ENCODE measurements at regions not wholly inside any gene's neighbourhood (a gene's known extent, or its start where the extent isn't known, plus 50 kb on each side); places are given as distances from the start of the nearest gene placed in this dataset.

GRCh38 chr22:22386602-22387385, 121.7 kb downstream of the ZNF280B start:
- TF ChIP-seq POLR2A (IDR thresholded peaks at IDR 0.05) (no peak), CTCF (IDR thresholded peaks at IDR 0.05) (no peak)

Data from body of pancreas (tissue), 4 donors.